A673 (cell line): ENCODE measurements at regions not wholly inside any gene's neighbourhood (a gene's known extent, or its start where the extent isn't known, plus 50 kb on each side); places are given as distances from the start of the nearest gene placed in this dataset.

Experiments
- BruUV-seq: library from RNA; stranded (reverse); fragments of 400-500 nt; replicated peaks from 2 replicates; lab custom pipeline; 2021; lab: Mats Ljungman, UMichigan
- CTCF ChIA-PET: fragments of 300-600 bp; sonication (Branson Sonifier 250); formaldehyde crosslinking; loops from one replicate; lab custom pipeline; 2022; ENCODE audit warnings: antibody characterized with exemption; lab: Charles Lee
- POLR2A ChIA-PET: fragments of 300-600 bp; sonication (Branson Sonifier 250); formaldehyde crosslinking; loops from one replicate; lab custom pipeline; 2022; ENCODE audit warnings: antibody characterized with exemption; ENCODE audit not compliant: low non-redundant PET; lab: Charles Lee
- DNase-seq: peaks from one replicate; pipeline ENCODE4 v3.0.0-alpha.2; 2015; ENCODE audit warnings: low spot score
- H3K27ac ChIP-seq: fragments of 200-600 bp; sonication (generic); 2 replicates; pipeline ENCODE4 v1.5.1; 2016; ENCODE audit warnings: mixed run types, low read depth, mild to moderate bottlenecking, mixed read lengths, antibody characterized with exemption, low read length; ENCODE audit not compliant: poor library complexity, severe bottlenecking
- H3K27me3 ChIP-seq: fragments of 200-600 bp; sonication (generic); replicated peaks from 2 replicates; pipeline ENCODE4 v1.6.1; 2017; ENCODE audit warnings: mixed run types, low read depth, mild to moderate bottlenecking, mixed read lengths, antibody characterized with exemption, low read length; ENCODE audit not compliant: insufficient read depth, poor library complexity
- H3K36me3 ChIP-seq: fragments of 200-600 bp; sonication (generic); 2 replicates; pipeline ENCODE4 v1.6.1; 2016; ENCODE audit warnings: mixed run types, mild to moderate bottlenecking, mixed read lengths, antibody characterized with exemption, low read length; ENCODE audit not compliant: insufficient read depth, poor library complexity, severe bottlenecking
- H3K4me1 ChIP-seq: fragments of 200-600 bp; sonication (generic); 2 replicates; pipeline ENCODE4 v1.6.1; 2017; ENCODE audit warnings: mixed run types, mild to moderate bottlenecking, mixed read lengths, antibody characterized with exemption, low read length; ENCODE audit not compliant: insufficient read depth, poor library complexity, severe bottlenecking
- H3K4me3 ChIP-seq: fragments of 200-600 bp; sonication (generic); 2 replicates; pipeline ENCODE4 v1.5.1; 2016; ENCODE audit warnings: low read depth, mixed run types, mild to moderate bottlenecking, mixed read lengths, low read length; ENCODE audit not compliant: poor library complexity, severe bottlenecking
- H3K9me3 ChIP-seq: fragments of 200-600 bp; sonication (generic); 2 replicates; pipeline ENCODE4 v1.6.1; 2016; ENCODE audit warnings: mixed run types, low read depth, mild to moderate bottlenecking, mixed read lengths, antibody characterized with exemption, low read length; ENCODE audit not compliant: poor library complexity, severe bottlenecking
- CTCF ChIP-seq: fragments of 300-800, 200-600 bp; sonication (generic); conservative IDR thresholded peaks from 2 replicates; pipeline ENCODE4 v1.5.1; 2017; ENCODE audit warnings: low read depth, mild to moderate bottlenecking, antibody characterized with exemption, low read length, moderate library complexity, mixed read lengths
- EZH2 ChIP-seq: fragments of 200-600 bp; sonication (generic); IDR thresholded peaks from 2 replicates; pipeline ENCODE4 v1.6.1; 2017; ENCODE audit warnings: borderline replicate concordance, low read depth, mild to moderate bottlenecking, mixed read lengths, antibody characterized with exemption, low read length; ENCODE audit not compliant: poor library complexity, severe bottlenecking
- intact Hi-C: fragments of 100-400 bp; cut with micrococcal nuclease; formaldehyde crosslinking; loops from one replicate; pipeline ENCODE4 v1.10.0; 2022; ENCODE audit not compliant: unreplicated experiment

DNA sequence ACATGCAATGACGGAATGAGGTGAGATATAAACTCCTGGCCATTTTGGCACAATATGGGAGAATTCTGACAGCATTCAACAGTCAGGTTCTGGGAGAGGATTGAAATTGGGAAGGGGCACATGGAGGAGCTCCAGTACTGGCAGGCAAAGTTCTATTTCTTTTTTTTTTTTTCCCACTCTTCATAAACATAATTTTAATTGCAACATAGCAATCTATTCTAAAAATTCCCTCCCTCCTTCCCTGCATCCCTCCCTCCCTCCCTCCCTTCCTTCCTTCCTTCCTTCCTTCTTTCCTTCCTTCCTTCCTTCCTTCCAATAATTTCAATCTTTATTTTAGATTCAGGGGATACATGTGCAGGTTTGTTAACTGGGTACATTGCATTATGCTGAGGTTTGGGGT, 93.2 kb downstream of the PTCSC3 start:
- ChIA-PET POLR2A (no interaction called here), CTCF (no interaction called here)
- no peak for DNase-seq
- no peak overlapping the region for H3K27ac ChIP-seq
- no peaks in the 10 kb centered on the region for H3K9me3 ChIP-seq
- H3K36me3 ChIP-seq = no peaks in the 10 kb centered on the region
- no peaks in the 10 kb centered on the region for H3K4me1 ChIP-seq
- BruUV-seq = no TSS peak
- peaks cover 45% of the 10 kb centered on the region for H3K27me3 ChIP-seq
- intact Hi-C loops = no loop called here
- TF ChIP-seq CTCF = no peak
- no peak for TF ChIP-seq EZH2
- H3K4me3 ChIP-seq = no peak overlapping the region

DNA sequence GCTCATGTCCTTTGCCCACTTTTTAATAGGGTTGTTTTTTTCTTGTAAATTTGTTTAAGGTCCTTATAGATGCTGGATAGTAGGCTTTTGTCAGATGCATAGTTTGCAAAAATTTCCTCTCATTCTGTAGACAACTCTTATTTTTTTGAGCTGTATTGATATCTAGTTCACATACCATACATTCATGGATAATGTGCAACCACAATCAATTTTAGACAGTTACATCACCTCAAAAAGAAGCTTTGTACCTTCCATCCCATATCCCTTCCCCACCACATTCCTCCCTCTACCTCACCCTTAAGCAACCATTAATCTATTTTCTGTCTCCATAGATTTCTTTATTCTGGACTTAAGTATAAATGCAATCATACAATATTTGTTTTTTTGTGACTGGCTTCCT, 98.4 kb downstream of the PTCSC3 start:
- intact Hi-C loops = no loop called here
- no peak for DNase-seq
- TF ChIP-seq EZH2 (no peak), CTCF (no peak)
- Histone ChIP-seq H3K27me3 (peaks cover 19% of the 10 kb centered on the region), H3K27ac (no peak overlapping the region), H3K4me1 (no peaks in the 10 kb centered on the region), H3K36me3 (no peaks in the 10 kb centered on the region), H3K9me3 (no peaks in the 10 kb centered on the region), H3K4me3 (no peak overlapping the region)
- ChIA-PET CTCF (interaction anchor here (1.1 kb wide), 1 partner anchor 448 kb away, joined by 3 read pairs; no protein-coding TSS in a partner anchor), POLR2A (no interaction called here)
- no TSS peak for BruUV-seq

GRCh38 chr14:36076197-36076596, 100.3 kb downstream of the PTCSC3 start:
- ChIA-PET CTCF (no interaction called here), POLR2A (no interaction called here)
- Histone ChIP-seq H3K36me3 (no peaks in the 10 kb centered on the region), H3K27ac (no peak overlapping the region), H3K4me3 (no peak overlapping the region), H3K27me3 (peaks cover 17% of the 10 kb centered on the region), H3K4me1 (no peaks in the 10 kb centered on the region), H3K9me3 (no peaks in the 10 kb centered on the region)
- intact Hi-C loops = no loop called here
- no peak for TF ChIP-seq EZH2
- TF ChIP-seq CTCF = no peak
- DNase-seq = no peak
- no TSS peak for BruUV-seq
